Stimulated activated CD8-positive, alpha-beta memory T cell treated with anti-CD3 and anti-CD28 coated beads, Interleukin-4, amount 100 ng/mL, for 4 hours (primary cell): ENCODE measurements at regions not wholly inside any gene's neighbourhood (a gene's known extent, or its start where the extent isn't known, plus 50 kb on each side); places are given as distances from the start of the nearest gene placed in this dataset.

ENCODE experiments used
- DNase-seq, 2 donors: peaks; one replicate each; pipeline ENCODE4 v3.0.0-alpha.2; 2020; ENCODE audit warnings: low read depth in 2 of 2, low spot score in 1 of 2

GRCh38 chr3:94256888-94257813 is 194.3 kb downstream of the NSUN3 start:
- DNase-seq, result no peak

DNA sequence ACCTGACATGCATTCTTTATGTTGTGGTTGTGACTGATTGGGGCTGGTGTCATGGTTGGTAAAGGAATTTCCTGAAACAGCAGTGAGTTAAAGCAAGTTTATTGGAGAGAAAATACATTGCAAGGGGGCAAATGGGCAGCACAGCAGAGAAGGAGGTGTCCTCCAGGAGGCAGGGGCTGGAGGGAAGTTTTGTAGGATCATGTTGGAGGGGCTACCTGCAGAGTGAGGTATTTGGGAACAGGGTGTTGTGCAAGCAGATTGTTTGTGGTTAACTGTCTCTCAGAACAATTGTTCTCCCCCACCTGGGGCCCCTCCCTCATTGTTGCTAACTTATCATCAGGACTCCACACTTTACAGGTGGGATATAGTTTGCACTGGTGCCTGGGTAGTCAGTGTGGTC is 196.0 kb downstream of the NSUN3 start:
- no peak for DNase-seq

GRCh38 chr3:94259291-94259690 is 196.4 kb downstream of the NSUN3 start:
- DNase-seq, result no peak

GRCh38 chr3:94269763-94270162 is 206.9 kb downstream of the NSUN3 start:
- no peak for DNase-seq

GRCh38 chr3:94272016-94272415 is 209.2 kb downstream of the NSUN3 start:
- no peak for DNase-seq

- no peak for DNase-seq
Observed at GRCh38 chr3:94280958-94281357, 218.1 kb downstream of the NSUN3 start.

DNA sequence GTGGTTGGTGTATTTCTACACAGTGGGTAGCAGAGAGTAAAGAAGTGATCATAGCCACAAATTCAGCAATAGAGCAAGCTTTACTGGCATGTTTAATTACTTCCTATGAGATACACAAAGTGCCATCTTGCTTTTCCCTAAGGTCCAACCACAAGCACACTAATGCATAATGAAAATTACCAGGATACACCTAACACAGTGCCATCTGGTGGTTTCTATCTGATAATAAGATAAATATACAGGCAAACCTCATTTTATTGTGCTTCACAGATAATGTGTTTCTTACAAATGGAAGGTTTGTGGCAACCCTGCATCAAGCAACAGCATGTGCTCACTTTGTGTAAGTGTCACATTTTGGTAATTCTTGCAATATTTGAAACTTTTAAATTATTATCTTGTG is 223.0 kb downstream of the NSUN3 start:
- no peak for DNase-seq

DNA sequence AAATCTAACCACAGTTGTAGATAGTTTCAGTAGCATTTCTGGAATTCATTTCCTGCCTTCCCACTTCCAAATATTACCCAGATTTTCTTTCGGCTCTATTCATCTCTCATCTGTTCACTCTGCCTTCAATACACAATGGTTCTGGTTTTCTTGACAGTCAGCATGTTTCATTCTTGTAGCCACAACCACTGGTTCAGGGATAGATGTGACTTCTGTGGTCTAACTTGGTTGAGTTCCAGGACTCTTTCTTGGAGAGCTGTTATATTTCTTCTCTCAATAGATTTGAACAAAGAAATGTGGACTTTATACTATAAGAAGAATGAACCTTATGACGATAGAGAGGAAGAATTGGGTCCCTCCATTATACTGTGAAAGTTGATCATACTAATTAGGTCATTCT is 228.8 kb downstream of the NSUN3 start:
- no peak for DNase-seq

GRCh38 chr3:94292151-94292550 is 229.3 kb downstream of the NSUN3 start:
- DNase-seq, result no peak

DNA sequence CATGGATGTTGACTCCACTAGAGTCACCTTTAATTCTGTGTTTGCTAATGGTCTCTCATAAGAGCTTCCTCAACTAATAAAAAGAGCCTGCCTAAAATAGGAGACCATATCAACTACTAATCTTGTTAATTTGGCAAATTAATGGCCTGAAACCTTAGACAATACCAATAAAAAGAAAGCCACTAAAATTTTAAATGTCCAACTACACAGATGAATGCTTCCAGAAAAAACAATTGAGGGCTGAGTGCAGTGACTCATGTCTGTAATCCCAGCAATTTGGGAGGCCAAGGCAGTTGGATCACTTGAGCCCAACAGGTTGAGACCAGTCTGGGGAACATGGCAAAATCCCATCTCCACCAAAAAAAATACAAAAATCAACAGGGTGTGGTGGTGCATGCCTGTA is 230.9 kb downstream of the NSUN3 start:
- no peak for DNase-seq

DNA sequence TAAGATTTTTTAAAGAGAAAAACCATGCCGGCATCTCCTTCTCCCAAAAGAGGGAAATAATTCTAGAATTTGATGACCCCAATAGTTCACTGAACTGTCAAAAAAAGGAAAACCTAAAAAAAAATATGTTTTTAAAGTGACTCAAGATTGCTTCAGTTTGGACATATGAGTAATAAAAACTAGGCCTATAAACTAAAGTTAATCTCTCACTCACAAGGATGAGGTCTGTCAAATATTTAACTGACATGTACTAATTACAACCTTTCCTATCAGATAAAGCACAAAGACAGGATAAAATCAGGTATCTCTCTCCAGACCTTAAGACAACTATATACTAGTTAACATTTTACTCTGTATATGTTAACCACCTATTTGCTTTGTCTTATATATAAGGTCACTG is 231.9 kb downstream of the NSUN3 start:
- no peak for DNase-seq

DNA sequence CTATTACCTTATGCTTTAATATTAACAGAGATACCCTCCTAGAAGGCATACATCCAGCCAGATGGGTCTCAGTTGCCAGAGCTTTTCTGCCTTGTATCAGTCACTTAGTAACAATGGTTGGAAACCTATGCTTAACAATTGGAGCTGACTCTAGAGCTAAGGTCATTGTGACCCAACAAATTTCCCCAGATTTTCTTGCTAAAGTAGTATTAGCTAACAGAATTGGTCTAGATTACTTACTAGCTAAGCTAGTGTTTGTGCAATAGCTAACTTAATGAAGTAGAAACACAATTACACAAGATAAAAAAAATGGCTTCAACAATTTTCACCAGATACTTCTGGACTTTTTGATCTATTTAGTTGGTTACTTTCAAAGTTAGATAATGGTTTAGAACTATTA is 236.9 kb downstream of the NSUN3 start:
- DNase-seq, result no peak

GRCh38 chr3:94301366-94301765 is 238.5 kb downstream of the NSUN3 start:
- no peak for DNase-seq

GRCh38 chr3:94303266-94303665 is 240.4 kb downstream of the NSUN3 start:
- no peak for DNase-seq

DNA sequence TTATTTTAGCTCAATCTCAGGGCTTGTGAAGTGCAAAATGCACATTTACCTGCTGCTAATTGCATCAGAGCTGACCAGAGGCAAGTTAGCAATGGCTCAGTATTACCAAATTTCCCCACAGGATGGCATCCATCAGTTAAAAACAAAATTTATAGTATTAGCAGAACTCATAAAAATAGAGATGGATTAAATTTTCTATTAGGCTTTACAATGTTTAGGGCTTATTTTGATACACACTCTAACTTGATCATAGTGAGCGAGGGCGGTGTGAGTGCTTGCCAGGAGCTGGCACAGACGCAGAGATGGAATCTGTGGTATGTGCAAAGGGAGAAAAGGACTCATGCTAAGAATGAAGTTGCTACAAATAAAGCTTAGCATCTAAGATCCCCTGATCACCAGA is 241.0 kb downstream of the NSUN3 start:
- DNase-seq, result no peak

- no peak for DNase-seq
Observed at GRCh38 chr3:94304954-94305353, 242.1 kb downstream of the NSUN3 start.

- DNase-seq, result no peak
Observed at GRCh38 chr3:94305835-94306611, 243.2 kb downstream of the NSUN3 start.

DNA sequence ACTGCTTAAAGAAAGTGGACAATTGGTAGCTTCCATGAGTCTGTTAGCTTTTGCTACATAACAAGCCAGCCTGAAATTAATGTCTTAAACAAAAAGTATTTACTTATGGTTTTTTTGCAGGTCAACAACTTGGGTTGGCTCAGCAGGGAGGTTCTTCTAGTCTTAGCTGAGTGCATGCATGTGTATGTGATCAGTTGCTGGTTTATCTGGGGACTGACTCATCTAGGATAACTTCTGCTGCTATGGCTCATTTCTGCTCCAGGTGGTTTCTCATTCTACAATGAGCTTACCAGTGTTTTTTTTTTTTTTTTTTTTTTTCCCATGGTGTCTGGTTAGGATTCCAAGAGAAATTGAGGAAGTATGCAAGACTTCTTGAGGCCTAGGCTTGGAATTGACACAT is 244.7 kb downstream of the NSUN3 start:
- no peak for DNase-seq

GRCh38 chr3:94308767-94309166 is 245.9 kb downstream of the NSUN3 start:
- DNase-seq, result no peak

DNA sequence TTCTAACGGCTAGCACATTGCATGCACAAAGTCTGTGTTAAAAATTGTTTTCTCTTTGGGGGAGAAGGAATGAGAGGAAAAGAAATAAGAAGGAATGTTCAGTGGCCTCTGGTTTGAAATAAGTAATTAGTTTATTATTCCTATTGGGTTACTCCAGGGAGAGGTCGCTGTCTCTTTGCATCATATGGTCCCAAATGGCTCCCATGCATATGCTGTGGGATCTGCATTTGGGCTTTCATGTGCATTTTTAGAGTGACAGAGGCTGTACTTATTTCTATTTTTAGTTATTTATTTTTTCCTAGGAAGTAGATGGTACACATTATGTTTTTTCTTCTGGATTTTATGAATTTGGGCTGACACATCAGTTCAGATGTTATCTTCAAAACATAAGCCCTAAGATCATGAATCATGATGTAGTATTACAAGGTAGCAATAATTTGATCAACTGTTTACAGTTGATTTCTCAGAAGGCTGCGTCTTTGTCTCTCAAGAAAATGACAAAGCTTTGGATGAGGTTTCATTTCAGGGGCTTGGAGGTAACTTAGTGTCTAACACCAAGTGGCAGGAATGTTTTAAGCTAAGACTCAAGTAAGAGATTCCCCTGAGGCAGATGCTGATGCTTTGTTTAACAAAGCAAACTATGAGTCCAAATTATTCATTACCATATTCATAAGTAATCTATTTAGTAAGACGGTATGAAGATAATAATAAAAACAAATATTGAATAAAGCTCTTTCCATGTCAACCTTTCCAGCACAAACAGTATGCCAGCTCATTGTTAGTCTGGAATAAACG is 247.7 kb downstream of the NSUN3 start:
- DNase-seq, result no peak

- no peak for DNase-seq
Observed at GRCh38 chr3:94311651-94312050, 248.8 kb downstream of the NSUN3 start.
